Activated CD4-positive, alpha-beta T cell treated with anti-CD3 and anti-CD28 coated beads, Interleukin-2, amount 10 ng/mL, durations not matched to agents 24 days and 14 days (primary cell): ENCODE measurements at regions not wholly inside any gene's neighbourhood (a gene's known extent, or its start where the extent isn't known, plus 50 kb on each side); places are given as distances from the start of the nearest gene placed in this dataset.
A peak's percentile ranks its signal among the peaks of the same experiment; 100 is the strongest.

Experiments used
- DNase-seq: peaks from one replicate; pipeline ENCODE4 v3.0.0; 2022
- H3K27ac Mint-ChIP-seq: one replicate; pipeline ENCODE4 v1.8.0; 2022; ENCODE audit warnings: mild to moderate bottlenecking, mixed read lengths
- H3K27me3 Mint-ChIP-seq: one replicate; pipeline ENCODE4 v1.8.0; 2022; ENCODE audit warnings: mixed read lengths
- H3K36me3 Mint-ChIP-seq: one replicate; pipeline ENCODE4 v1.8.0; 2022; ENCODE audit warnings: low read depth, mild to moderate bottlenecking, mixed read lengths
- H3K4me1 Mint-ChIP-seq: one replicate; pipeline ENCODE4 v1.8.0; 2021; ENCODE audit warnings: mixed read lengths
- H3K4me3 Mint-ChIP-seq: one replicate; pipeline ENCODE4 v1.8.0; 2022; ENCODE audit warnings: mild to moderate bottlenecking, moderate library complexity, mixed read lengths
- H3K9me3 Mint-ChIP-seq: one replicate; pipeline ENCODE4 v1.8.0; 2021; ENCODE audit warnings: mixed read lengths
- intact Hi-C: fragments of 100-400 bp; cut with micrococcal nuclease; formaldehyde crosslinking; loops from one replicate; pipeline ENCODE4 v1.15.1; 2023

GRCh38 chr5:159385536-159385935 is 55.2 kb upstream of the IL12B start:
- no peak overlapping the region for H3K27ac Mint-ChIP-seq
- peaks cover 15% of the 10 kb centered on the region for H3K27me3 Mint-ChIP-seq
- peaks cover 62% of the 10 kb centered on the region for H3K9me3 Mint-ChIP-seq
- no peaks in the 10 kb centered on the region for H3K4me1 Mint-ChIP-seq
- peaks cover 13% of the 10 kb centered on the region for H3K36me3 Mint-ChIP-seq
- intact Hi-C loops = no loop called here
- DNase-seq = peak; percentile 9
- no peak overlapping the region for H3K4me3 Mint-ChIP-seq

GRCh38 chr5:159386028-159386711 is 55.9 kb upstream of the IL12B start:
- Mint-ChIP-seq H3K4me1 (no peaks in the 10 kb centered on the region), H3K9me3 (peaks cover 64% of the 10 kb centered on the region), H3K27ac (no peak overlapping the region), H3K4me3 (no peak overlapping the region), H3K36me3 (peaks cover 13% of the 10 kb centered on the region), H3K27me3 (peaks cover 17% of the 10 kb centered on the region)
- intact Hi-C loops = no loop called here
- DNase-seq = peak; percentile 38

GRCh38 chr5:159392871-159393270 is 62.6 kb upstream of the IL12B start:
- H3K27me3 Mint-ChIP-seq = peaks cover 33% of the 10 kb centered on the region
- H3K36me3 Mint-ChIP-seq = peaks cover 4% of the 10 kb centered on the region
- DNase-seq = peak; percentile 13
- intact Hi-C loops = no loop called here
- peaks cover 3% of the 10 kb centered on the region for H3K4me1 Mint-ChIP-seq
- H3K27ac Mint-ChIP-seq = no peak overlapping the region
- H3K9me3 Mint-ChIP-seq = peaks cover 27% of the 10 kb centered on the region
- no peak overlapping the region for H3K4me3 Mint-ChIP-seq

- peaks cover 3% of the 10 kb centered on the region for H3K36me3 Mint-ChIP-seq
These were observed 63.6 kb upstream of the IL12B start for GRCh38 chr5:159393854-159394274.

GRCh38 chr5:159395202-159395601 is 64.9 kb upstream of the IL12B start:
- peaks cover 5% of the 10 kb centered on the region for H3K4me1 Mint-ChIP-seq
- H3K36me3 Mint-ChIP-seq = peaks cover 4% of the 10 kb centered on the region
- H3K27me3 Mint-ChIP-seq = peaks cover 27% of the 10 kb centered on the region
- no peak overlapping the region for H3K27ac Mint-ChIP-seq
- intact Hi-C loops = no loop called here
- no peak overlapping the region for H3K4me3 Mint-ChIP-seq
- peaks cover 13% of the 10 kb centered on the region for H3K9me3 Mint-ChIP-seq
- no peak for DNase-seq

More at GRCh38 chr5:159393854-159394274, 63.6 kb upstream of the IL12B start:
- DNase-seq = no peak
- Mint-ChIP-seq H3K9me3 (peaks cover 22% of the 10 kb centered on the region), H3K4me1 (peaks cover 4% of the 10 kb centered on the region), H3K27me3 (peaks cover 31% of the 10 kb centered on the region), H3K27ac (no peak overlapping the region), H3K4me3 (no peak overlapping the region)
- intact Hi-C loops = no loop called here

GRCh38 chr5:159398936-159399335 is 68.6 kb upstream of the IL12B start:
- intact Hi-C loops = no loop called here
- H3K36me3 Mint-ChIP-seq = peaks cover 2% of the 10 kb centered on the region
- H3K4me1 Mint-ChIP-seq = peaks cover 2% of the 10 kb centered on the region
- peaks cover 37% of the 10 kb centered on the region for H3K27me3 Mint-ChIP-seq
- DNase-seq = no peak
- H3K9me3 Mint-ChIP-seq = peaks cover 16% of the 10 kb centered on the region
- no peak overlapping the region for H3K27ac Mint-ChIP-seq
- H3K4me3 Mint-ChIP-seq = no peak overlapping the region

GRCh38 chr5:159400476-159400875 is 70.2 kb upstream of the IL12B start:
- DNase-seq = no peak
- Mint-ChIP-seq H3K36me3 (peaks cover 2% of the 10 kb centered on the region), H3K9me3 (peaks cover 21% of the 10 kb centered on the region), H3K27me3 (peaks cover 47% of the 10 kb centered on the region), H3K4me1 (peaks cover 2% of the 10 kb centered on the region), H3K4me3 (no peak overlapping the region), H3K27ac (no peak overlapping the region)
- intact Hi-C loops = no loop called here

- intact Hi-C loops = no loop called here
- H3K9me3 Mint-ChIP-seq = peaks cover 28% of the 10 kb centered on the region
- peaks cover 51% of the 10 kb centered on the region for H3K27me3 Mint-ChIP-seq
- H3K4me1 Mint-ChIP-seq = peaks cover 2% of the 10 kb centered on the region
- DNase-seq = no peak
- peaks cover 2% of the 10 kb centered on the region for H3K36me3 Mint-ChIP-seq
- no peak overlapping the region for H3K27ac Mint-ChIP-seq
- no peak overlapping the region for H3K4me3 Mint-ChIP-seq
These were observed 72.0 kb upstream of the IL12B start for GRCh38 chr5:159402311-159402710.

GRCh38 chr5:159402856-159403255 is 72.6 kb upstream of the IL12B start:
- Mint-ChIP-seq H3K27me3 (peaks cover 56% of the 10 kb centered on the region), H3K9me3 (peaks cover 30% of the 10 kb centered on the region), H3K36me3 (peaks cover 2% of the 10 kb centered on the region), H3K4me3 (no peak overlapping the region), H3K27ac (no peak overlapping the region), H3K4me1 (peaks cover 2% of the 10 kb centered on the region)
- intact Hi-C loops = no loop called here
- DNase-seq = no peak

- intact Hi-C loops = no loop called here
- H3K4me3 Mint-ChIP-seq = no peak overlapping the region
These were observed 73.8 kb upstream of the IL12B start for GRCh38 chr5:159403906-159404681.

GRCh38 chr5:159405611-159406031 is 75.3 kb upstream of the IL12B start:
- Mint-ChIP-seq H3K27me3 (peaks cover 55% of the 10 kb centered on the region), H3K9me3 (peaks cover 34% of the 10 kb centered on the region), H3K27ac (no peak overlapping the region)

More at GRCh38 chr5:159403906-159404681, 73.8 kb upstream of the IL12B start:
- peaks cover 4% of the 10 kb centered on the region for H3K4me1 Mint-ChIP-seq
- no peak overlapping the region for H3K27ac Mint-ChIP-seq
- peaks cover 34% of the 10 kb centered on the region for H3K9me3 Mint-ChIP-seq
- no peak for DNase-seq
- peaks cover 57% of the 10 kb centered on the region for H3K27me3 Mint-ChIP-seq
- peaks cover 4% of the 10 kb centered on the region for H3K36me3 Mint-ChIP-seq

GRCh38 chr5:159406571-159406970 is 76.3 kb upstream of the IL12B start:
- H3K9me3 Mint-ChIP-seq = peaks cover 32% of the 10 kb centered on the region
- no peak overlapping the region for H3K27ac Mint-ChIP-seq
- no peak for DNase-seq
- H3K4me1 Mint-ChIP-seq = peaks cover 29% of the 10 kb centered on the region
- H3K36me3 Mint-ChIP-seq = peaks cover 11% of the 10 kb centered on the region
- intact Hi-C loops = no loop called here
- peaks cover 53% of the 10 kb centered on the region for H3K27me3 Mint-ChIP-seq
- no peak overlapping the region for H3K4me3 Mint-ChIP-seq

More at GRCh38 chr5:159405611-159406031, 75.3 kb upstream of the IL12B start:
- intact Hi-C loops = no loop called here
- no peak overlapping the region for H3K4me3 Mint-ChIP-seq
- peaks cover 8% of the 10 kb centered on the region for H3K36me3 Mint-ChIP-seq
- peaks cover 19% of the 10 kb centered on the region for H3K4me1 Mint-ChIP-seq
- no peak for DNase-seq

- H3K4me3 Mint-ChIP-seq = peak overlapping the region; percentile 53
These were observed 79.5 kb upstream of the IL12B start for GRCh38 chr5:159409801-159410200.

GRCh38 chr5:159410480-159410879 is 80.2 kb upstream of the IL12B start:
- intact Hi-C loops = loop anchor here (1.0 to 10.0 kb wide), 6 partner anchors 48 to 704 kb away; partner anchors contain the start of genes PWWP2A and UBLCP1
- H3K4me1 Mint-ChIP-seq = peaks cover 56% of the 10 kb centered on the region
- peaks cover 27% of the 10 kb centered on the region for H3K27me3 Mint-ChIP-seq
- H3K36me3 Mint-ChIP-seq = peaks cover 11% of the 10 kb centered on the region
- H3K9me3 Mint-ChIP-seq = peaks cover 22% of the 10 kb centered on the region
- peak overlapping the region; percentile 25 for H3K27ac Mint-ChIP-seq
- H3K4me3 Mint-ChIP-seq = peak overlapping the region; percentile 9
- DNase-seq = no peak

More at GRCh38 chr5:159409801-159410200, 79.5 kb upstream of the IL12B start:
- H3K36me3 Mint-ChIP-seq = peaks cover 11% of the 10 kb centered on the region
- peak overlapping the region; percentile 64 for H3K27ac Mint-ChIP-seq
- peaks cover 31% of the 10 kb centered on the region for H3K27me3 Mint-ChIP-seq
- peak; percentile 80 for DNase-seq
- H3K9me3 Mint-ChIP-seq = peaks cover 23% of the 10 kb centered on the region
- intact Hi-C loops = loop anchor here (1.0 to 10.0 kb wide), 7 partner anchors 48 to 705 kb away; partner anchors contain the start of genes PWWP2A, RNF145 and UBLCP1
- H3K4me1 Mint-ChIP-seq = peaks cover 54% of the 10 kb centered on the region
